OCI-LY7 (cell line): ENCODE measurements at regions not wholly inside any gene's neighbourhood (a gene's known extent, or its start where the extent isn't known, plus 50 kb on each side); places are given as distances from the start of the nearest gene placed in this dataset.

Experiments used
- BruUV-seq: library from RNA; stranded (reverse); fragments of 400-500 nt; replicated peaks from 2 replicates; lab custom pipeline; 2021; lab: Mats Ljungman, UMichigan
- CTCF ChIA-PET: fragments of 300-600 bp; sonication (Branson Sonifier 250); formaldehyde crosslinking; loops from one replicate; lab custom pipeline; 2022; ENCODE audit warnings: antibody characterized with exemption; ENCODE audit not compliant: unreplicated experiment; lab: Charles Lee
- POLR2A ChIA-PET: fragments of 300-600 bp; sonication (Branson Sonifier 250); formaldehyde crosslinking; loops from one replicate; lab custom pipeline; 2022; ENCODE audit warnings: antibody characterized with exemption; lab: Charles Lee
- DNase-seq: peaks from one replicate; pipeline ENCODE4 v3.0.0-alpha.2; 2015; ENCODE audit warnings: low spot score
- H2AFZ ChIP-seq: fragments of 200-600 bp; sonication (generic), shearing (Covaris generic); 2 replicates; pipeline ENCODE4 v1.6.1; 2014; ENCODE audit warnings: mild to moderate bottlenecking, antibody characterized with exemption, low read length, moderate library complexity
- H3K27ac ChIP-seq: fragments of 200-600 bp; sonication (generic); 2 replicates; pipeline ENCODE4 v1.5.1; 2014; ENCODE audit warnings: mixed run types, low read depth, mild to moderate bottlenecking, moderate library complexity, low read length, inconsistent platforms; ENCODE audit not compliant: poor library complexity, severe bottlenecking
- H3K36me3 ChIP-seq: fragments of 200-600 bp; sonication (generic); 2 replicates; pipeline ENCODE4 v1.6.1; 2014; ENCODE audit warnings: mild to moderate bottlenecking, antibody characterized with exemption, low read length, moderate library complexity, mixed read lengths; ENCODE audit not compliant: insufficient read depth
- H3K4me1 ChIP-seq: fragments of 200-600 bp; sonication (generic); 2 replicates; pipeline ENCODE4 v1.5.1; 2014; ENCODE audit warnings: mild to moderate bottlenecking, low read length; ENCODE audit not compliant: insufficient read depth, poor library complexity, severe bottlenecking
- H3K4me2 ChIP-seq: fragments of 200-600 bp; sonication (generic); 2 replicates; pipeline ENCODE4 v1.6.1; 2014; ENCODE audit warnings: mild to moderate bottlenecking, low read length
- H3K4me3 ChIP-seq: fragments of 200-600 bp; sonication (generic); 2 replicates; pipeline ENCODE4 v1.5.1; 2014; ENCODE audit warnings: mild to moderate bottlenecking, low read depth, low read length; ENCODE audit not compliant: poor library complexity, severe bottlenecking
- H3K79me2 ChIP-seq: fragments of 200-600 bp; sonication (generic); 2 replicates; pipeline ENCODE4 v1.6.1; 2016; ENCODE audit warnings: low read depth, mild to moderate bottlenecking, low read length, moderate library complexity, mixed read lengths; ENCODE audit not compliant: insufficient read depth
- H3K9me2 ChIP-seq: fragments of 200-600 bp; sonication (generic); 2 replicates; pipeline ENCODE4 v1.6.1; 2016; ENCODE audit warnings: mild to moderate bottlenecking, low read length, mixed read lengths; ENCODE audit not compliant: insufficient read depth
- H3K9me3 ChIP-seq: fragments of 200-600 bp; sonication (generic); 2 replicates; pipeline ENCODE4 v1.6.1; 2014; ENCODE audit warnings: mild to moderate bottlenecking, mixed run types, low read length, mixed read lengths
- H4K20me1 ChIP-seq: fragments of 200-600 bp; sonication (generic); 2 replicates; pipeline ENCODE4 v1.6.1; 2014; ENCODE audit warnings: mild to moderate bottlenecking, antibody characterized with exemption, low read length, moderate library complexity, mixed read lengths; ENCODE audit not compliant: insufficient read depth
- EZH2phosphoT487 ChIP-seq: fragments of 200-600 bp; sonication (generic); IDR thresholded peaks from 2 replicates; pipeline ENCODE4 v1.6.1; 2018; ENCODE audit warnings: low read depth, borderline replicate concordance, mild to moderate bottlenecking, mixed run types, antibody characterized with exemption, low read length, moderate library complexity, mixed read lengths
- intact Hi-C: fragments of 100-400 bp; cut with micrococcal nuclease; formaldehyde crosslinking; loops from one replicate; pipeline ENCODE4 v1.10.0; 2022; ENCODE audit not compliant: unreplicated experiment
- TF ChIP-seq, protein P1 (sequence below): fragments of 200-600 bp; sonication (generic); conservative IDR thresholded peaks from 2 replicates; pipeline ENCODE4 v1.5.1; 2014; ENCODE audit warnings: mild to moderate bottlenecking, antibody characterized with exemption, low read length, moderate library complexity, mixed read lengths

DNA sequence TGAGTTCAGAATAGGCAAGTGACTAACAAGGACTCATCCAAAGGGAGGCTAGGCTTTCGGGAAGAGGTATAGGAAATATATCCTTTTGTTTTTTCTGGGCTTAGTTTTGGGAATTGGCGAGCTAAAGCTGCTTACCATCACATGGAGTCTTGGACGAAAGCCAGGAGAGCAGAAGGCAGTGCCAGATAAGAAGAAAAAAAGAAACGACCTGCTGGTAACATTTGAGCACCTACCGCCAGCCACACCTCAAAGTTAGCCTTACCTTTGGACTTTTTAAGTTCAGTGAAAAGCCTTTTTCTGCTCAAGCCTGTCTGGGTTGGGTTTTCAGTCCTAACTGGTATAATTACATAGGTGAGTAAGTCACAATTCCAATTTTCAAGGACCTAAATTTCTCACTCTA, 85.1 kb upstream of the LCORL start:
- intact Hi-C loops = no loop called here
- H4K20me1 ChIP-seq = no peaks in the 10 kb centered on the region
- no peaks in the 10 kb centered on the region for H3K36me3 ChIP-seq
- no peaks in the 10 kb centered on the region for H3K79me2 ChIP-seq
- no peak for DNase-seq
- no peaks in the 10 kb centered on the region for H3K9me3 ChIP-seq
- no peak overlapping the region for H3K4me2 ChIP-seq
- H3K27ac ChIP-seq = no peak overlapping the region
- H3K4me1 ChIP-seq = no peaks in the 10 kb centered on the region
- no peak overlapping the region for H2AFZ ChIP-seq
- no TSS peak for BruUV-seq
- POLR2A ChIA-PET = no interaction called here
- no peak for TF ChIP-seq EZH2phosphoT487
- TF ChIP-seq, protein P1, sequence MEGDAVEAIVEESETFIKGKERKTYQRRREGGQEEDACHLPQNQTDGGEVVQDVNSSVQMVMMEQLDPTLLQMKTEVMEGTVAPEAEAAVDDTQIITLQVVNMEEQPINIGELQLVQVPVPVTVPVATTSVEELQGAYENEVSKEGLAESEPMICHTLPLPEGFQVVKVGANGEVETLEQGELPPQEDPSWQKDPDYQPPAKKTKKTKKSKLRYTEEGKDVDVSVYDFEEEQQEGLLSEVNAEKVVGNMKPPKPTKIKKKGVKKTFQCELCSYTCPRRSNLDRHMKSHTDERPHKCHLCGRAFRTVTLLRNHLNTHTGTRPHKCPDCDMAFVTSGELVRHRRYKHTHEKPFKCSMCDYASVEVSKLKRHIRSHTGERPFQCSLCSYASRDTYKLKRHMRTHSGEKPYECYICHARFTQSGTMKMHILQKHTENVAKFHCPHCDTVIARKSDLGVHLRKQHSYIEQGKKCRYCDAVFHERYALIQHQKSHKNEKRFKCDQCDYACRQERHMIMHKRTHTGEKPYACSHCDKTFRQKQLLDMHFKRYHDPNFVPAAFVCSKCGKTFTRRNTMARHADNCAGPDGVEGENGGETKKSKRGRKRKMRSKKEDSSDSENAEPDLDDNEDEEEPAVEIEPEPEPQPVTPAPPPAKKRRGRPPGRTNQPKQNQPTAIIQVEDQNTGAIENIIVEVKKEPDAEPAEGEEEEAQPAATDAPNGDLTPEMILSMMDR = no peak
- CTCF ChIA-PET = no interaction called here
- no peaks in the 10 kb centered on the region for H3K9me2 ChIP-seq
- no peak overlapping the region for H3K4me3 ChIP-seq

DNA sequence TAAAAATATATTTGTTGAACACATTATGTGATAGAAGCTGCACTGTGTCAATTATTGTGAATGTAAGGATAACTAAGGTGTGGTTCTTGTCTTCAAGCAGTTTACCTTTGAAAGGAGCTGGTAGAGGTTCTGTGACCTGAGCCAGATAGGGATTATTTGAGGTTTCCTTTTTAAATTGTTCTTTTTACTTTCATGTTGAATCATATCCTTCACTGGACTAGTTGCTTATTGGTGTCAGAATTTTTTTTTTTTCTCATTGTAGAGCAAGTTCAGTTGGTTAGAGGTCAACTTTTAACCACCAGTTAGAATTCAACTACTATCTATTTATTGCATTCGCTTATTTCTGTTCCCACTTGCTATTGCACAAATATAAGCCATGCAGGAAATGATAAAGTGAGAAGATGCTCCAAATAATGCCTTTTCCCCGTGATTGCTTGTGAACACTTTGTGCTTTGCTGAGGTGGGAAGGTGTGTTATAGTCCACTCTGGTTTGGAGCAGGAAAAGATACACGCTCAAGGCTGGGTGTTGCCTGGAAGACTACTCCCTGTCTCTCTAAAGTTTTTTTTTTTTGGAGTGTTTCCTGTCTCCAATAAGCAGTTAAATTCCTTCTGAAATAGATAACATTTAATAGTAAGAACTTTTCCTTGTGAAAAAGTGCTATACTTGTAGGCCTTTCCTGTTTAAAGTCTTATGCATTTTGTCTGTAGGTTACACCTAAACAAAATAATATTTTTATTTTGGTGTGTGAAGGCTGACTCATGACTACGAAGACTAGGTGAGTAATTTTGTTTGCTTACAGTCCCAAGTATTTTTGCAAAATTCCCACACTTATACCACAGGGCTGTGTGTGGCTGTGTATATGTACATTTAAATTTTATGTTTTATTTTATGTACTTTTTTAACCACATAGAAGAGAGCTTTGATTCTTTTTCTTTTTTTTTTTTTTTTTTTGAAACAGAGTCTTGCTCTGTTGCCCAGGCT, 83.8 kb upstream of the LCORL start:
- H3K4me1 ChIP-seq = peaks cover 7% of the 10 kb centered on the region
- H3K9me3 ChIP-seq = no peaks in the 10 kb centered on the region
- ChIA-PET CTCF (no interaction called here), POLR2A (interaction anchor here (0.7 kb wide), 1 partner anchor 16 kb away, joined by 3 read pairs; no protein-coding TSS in a partner anchor)
- H3K4me2 ChIP-seq = no peak overlapping the region
- H3K27ac ChIP-seq = no peak overlapping the region
- no TSS peak for BruUV-seq
- H3K36me3 ChIP-seq = no peaks in the 10 kb centered on the region
- no peak overlapping the region for H3K4me3 ChIP-seq
- TF ChIP-seq, protein P1 = no peak
- no peak for TF ChIP-seq EZH2phosphoT487
- intact Hi-C loops = no loop called here
- H3K9me2 ChIP-seq = no peaks in the 10 kb centered on the region
- H4K20me1 ChIP-seq = no peaks in the 10 kb centered on the region
- H3K79me2 ChIP-seq = no peaks in the 10 kb centered on the region
- DNase-seq = no peak
- no peak overlapping the region for H2AFZ ChIP-seq
